Urothelium cell line (cell line): ENCODE measurements at regions not wholly inside any gene's neighbourhood (a gene's known extent, or its start where the extent isn't known, plus 50 kb on each side); places are given as distances from the start of the nearest gene placed in this dataset.
A peak's percentile ranks its signal among the peaks of the same experiment; 100 is the strongest.

Experiments
- DNase-seq: peaks from one replicate; pipeline ENCODE4 v3.0.0; 2011; ENCODE audit warnings: low spot score, mixed read lengths
- FAIRE-seq: peaks from 2 replicates; lab custom pipeline; 2011; peaks lifted over from hg19 to GRCh38; lab: Jason Lieb, UNC

DNA sequence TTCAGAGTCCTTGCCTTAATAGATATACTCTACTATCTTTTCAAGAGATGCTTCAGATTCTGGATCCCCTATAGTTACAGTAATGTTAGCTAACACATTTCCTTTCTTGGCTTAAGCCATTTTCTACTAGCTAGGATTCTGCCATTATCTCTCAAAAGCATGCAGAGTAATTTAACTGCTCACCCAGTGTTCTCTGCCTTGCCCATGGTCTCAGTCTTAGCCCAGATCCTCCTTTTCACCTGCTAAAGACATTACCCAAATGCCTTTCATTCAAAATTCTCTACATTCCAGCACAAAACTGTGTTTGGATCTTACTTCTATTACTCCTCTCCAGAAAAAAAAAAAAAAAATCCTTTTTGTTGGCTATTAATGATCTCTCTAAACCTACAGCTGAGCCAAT lies 474.2 kb upstream of the LRRTM1 start:
- no peak for DNase-seq
- FAIRE-seq, result no peak

DNA sequence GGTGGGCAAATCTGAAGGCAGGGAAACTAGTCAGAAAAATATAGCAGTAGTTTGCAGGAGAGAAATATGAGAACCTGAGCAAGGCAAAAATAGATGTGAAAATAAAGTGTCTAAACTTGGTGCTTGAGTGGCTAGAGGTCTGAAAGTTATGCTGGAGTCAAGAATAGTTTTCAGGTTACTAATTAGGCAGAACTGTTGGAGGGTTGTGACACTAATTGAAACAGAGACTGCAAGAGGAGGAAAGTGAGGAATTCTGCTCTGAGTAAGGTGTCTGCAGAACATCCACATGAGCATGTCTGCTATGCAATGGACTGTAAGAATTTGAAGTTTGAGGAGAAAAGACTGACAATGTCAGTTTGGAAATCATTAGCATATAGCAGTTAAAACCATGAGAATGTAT lies 444.0 kb upstream of the LRRTM1 start:
- FAIRE-seq (no peak), DNase-seq (no peak)

GRCh38 chr2:80737047-80737446 lies 432.5 kb upstream of the LRRTM1 start:
- no peak for DNase-seq
- no peak for FAIRE-seq

GRCh38 chr2:80725001-80725400 lies 420.4 kb upstream of the LRRTM1 start:
- DNase-seq (no peak), FAIRE-seq (no peak)

- FAIRE-seq, result no peak
- DNase-seq, result no peak
Measured at GRCh38 chr2:80722803-80723202, 418.3 kb upstream of the LRRTM1 start.

GRCh38 chr2:80719607-80720006 lies 415.1 kb upstream of the LRRTM1 start:
- no peak for DNase-seq
- FAIRE-seq, result no peak

- DNase-seq (no peak), FAIRE-seq (no peak)
Measured at GRCh38 chr2:80715433-80715832, 410.9 kb upstream of the LRRTM1 start.

DNA sequence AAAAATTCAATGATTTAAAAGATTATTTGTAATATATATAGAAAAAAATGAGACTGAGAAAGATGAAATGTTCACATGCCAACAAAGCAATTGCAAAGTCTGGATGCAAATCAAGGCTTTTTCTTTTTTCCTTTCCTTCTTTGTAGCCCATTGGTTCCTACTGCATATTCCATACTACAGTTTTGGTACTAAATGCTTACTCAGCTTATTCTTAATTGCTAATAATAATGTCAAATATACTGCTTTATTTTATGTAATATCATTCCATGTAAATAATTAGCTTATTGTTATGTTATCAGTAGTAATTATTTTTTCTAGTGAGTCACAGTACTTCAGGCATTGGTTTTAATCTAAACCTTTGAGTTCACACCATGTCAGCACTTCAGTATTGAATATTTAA lies 407.4 kb upstream of the LRRTM1 start:
- no peak for DNase-seq
- no peak for FAIRE-seq

DNA sequence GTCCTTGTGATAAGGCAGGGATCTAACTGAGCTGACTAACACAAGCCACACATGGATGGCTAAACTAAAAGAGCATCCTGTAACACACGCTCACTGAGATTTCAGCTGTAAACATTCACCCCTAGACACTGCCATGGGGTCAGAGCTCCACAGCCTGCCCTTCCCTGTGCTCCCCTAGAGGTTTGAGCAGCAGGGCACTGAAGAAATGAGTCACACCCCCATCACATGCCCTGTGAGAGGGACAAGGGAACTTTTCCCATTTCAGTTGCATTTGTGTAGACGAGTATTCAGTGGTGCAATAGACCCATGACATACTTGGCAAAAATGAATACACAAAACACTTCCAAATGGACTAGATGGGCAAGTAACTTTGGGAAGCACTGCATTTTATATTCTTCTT lies 402.4 kb upstream of the LRRTM1 start:
- no peak for FAIRE-seq
- no peak for DNase-seq

DNA sequence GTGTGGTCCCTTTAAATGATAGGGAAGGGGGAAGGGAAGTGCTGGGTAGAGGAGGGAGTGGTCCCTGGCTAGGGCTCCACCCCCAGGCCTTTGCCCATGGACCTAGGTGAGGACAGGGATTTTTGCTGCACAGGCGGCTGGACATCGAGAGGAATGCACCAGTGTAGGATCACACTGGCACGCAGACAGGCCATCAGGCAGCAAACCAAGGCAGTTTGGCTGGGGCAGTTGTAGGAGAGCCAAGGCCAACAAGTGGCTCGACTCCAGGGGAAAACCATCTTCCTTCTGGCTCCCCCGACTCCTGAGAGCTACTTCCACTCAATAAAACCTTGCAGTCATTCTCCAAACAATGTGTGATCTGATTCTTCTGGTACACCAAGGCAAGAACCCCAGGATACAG lies 402.0 kb upstream of the LRRTM1 start:
- no peak for DNase-seq

GRCh38 chr2:80703532-80703931 lies 399.0 kb upstream of the LRRTM1 start:
- no peak for FAIRE-seq
- no peak for DNase-seq

More for the DNA sequence above, 402.0 kb upstream of the LRRTM1 start:
- FAIRE-seq, result no peak

- DNase-seq, result peak; percentile 6
- FAIRE-seq, result no peak
Measured at GRCh38 chr2:80700961-80701360, 396.4 kb upstream of the LRRTM1 start.
